BE2C (cell line): ENCODE measurements at regions not wholly inside any gene's neighbourhood (a gene's known extent, or its start where the extent isn't known, plus 50 kb on each side); places are given as distances from the start of the nearest gene placed in this dataset.

Source experiments
- DNase-seq: peaks from one replicate; pipeline ENCODE4 v3.0.0-alpha.2; 2020
- H3K27me3 ChIP-seq: fragments of 250-450 bp; sonication (Bioruptor Pico); 2 replicates; pipeline ENCODE4 v1.5.1; 2020; ENCODE audit warnings: mild to moderate bottlenecking
- H3K36me3 ChIP-seq: fragments of 250-450 bp; sonication (Bioruptor Pico); 2 replicates; pipeline ENCODE4 v1.5.1; 2020; ENCODE audit warnings: mild to moderate bottlenecking
- H3K4me1 ChIP-seq: fragments of 250-450 bp; sonication (Bioruptor Pico); 2 replicates; pipeline ENCODE4 v1.5.1; 2020
- H3K4me3 ChIP-seq: 2 replicates; pipeline ENCODE4 v1.5.1; 2011; ENCODE audit warnings: low read depth, low read length
- H3K9me3 ChIP-seq: fragments of 250-450 bp; sonication (Bioruptor Pico); 2 replicates; pipeline ENCODE4 v1.5.1; 2020
- TF ChIP-seq, protein P1 (sequence below): IDR thresholded peaks from 2 replicates; pipeline ENCODE4 v1.5.1; 2012; ENCODE audit warnings: mild to moderate bottlenecking, low read depth, low read length

DNA sequence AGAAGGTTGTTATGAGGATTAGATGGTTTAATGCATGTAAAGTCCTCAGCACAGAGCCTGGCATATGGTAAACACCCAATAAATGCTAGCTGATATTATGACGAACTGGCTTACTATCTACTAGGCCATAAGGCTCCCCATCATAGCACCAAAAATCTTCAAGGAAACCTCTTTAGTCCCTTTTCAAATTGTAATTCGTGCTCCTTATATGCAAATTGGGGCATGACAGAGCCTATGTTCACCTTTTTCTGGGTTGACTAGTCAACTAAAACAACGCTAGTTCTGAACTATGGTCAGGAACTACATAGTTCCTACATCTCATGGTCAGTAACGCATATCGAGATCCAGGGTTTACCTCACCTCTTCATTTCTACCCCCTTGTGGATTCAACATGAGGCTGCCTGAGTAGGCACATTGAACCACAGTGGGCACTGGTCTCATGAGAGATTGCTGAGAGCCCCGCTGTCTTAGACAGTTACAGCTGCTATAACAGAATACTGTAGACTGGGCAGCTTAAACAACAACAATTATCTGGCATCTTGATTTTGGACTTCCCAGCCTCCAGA lies 97.2 kb upstream of the TNFAIP3 start:
- DNase-seq, result no peak
- H3K4me1 ChIP-seq, result no peaks in the 10 kb centered on the region
- H3K9me3 ChIP-seq, result no peaks in the 10 kb centered on the region
- TF ChIP-seq, protein P1, sequence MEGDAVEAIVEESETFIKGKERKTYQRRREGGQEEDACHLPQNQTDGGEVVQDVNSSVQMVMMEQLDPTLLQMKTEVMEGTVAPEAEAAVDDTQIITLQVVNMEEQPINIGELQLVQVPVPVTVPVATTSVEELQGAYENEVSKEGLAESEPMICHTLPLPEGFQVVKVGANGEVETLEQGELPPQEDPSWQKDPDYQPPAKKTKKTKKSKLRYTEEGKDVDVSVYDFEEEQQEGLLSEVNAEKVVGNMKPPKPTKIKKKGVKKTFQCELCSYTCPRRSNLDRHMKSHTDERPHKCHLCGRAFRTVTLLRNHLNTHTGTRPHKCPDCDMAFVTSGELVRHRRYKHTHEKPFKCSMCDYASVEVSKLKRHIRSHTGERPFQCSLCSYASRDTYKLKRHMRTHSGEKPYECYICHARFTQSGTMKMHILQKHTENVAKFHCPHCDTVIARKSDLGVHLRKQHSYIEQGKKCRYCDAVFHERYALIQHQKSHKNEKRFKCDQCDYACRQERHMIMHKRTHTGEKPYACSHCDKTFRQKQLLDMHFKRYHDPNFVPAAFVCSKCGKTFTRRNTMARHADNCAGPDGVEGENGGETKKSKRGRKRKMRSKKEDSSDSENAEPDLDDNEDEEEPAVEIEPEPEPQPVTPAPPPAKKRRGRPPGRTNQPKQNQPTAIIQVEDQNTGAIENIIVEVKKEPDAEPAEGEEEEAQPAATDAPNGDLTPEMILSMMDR, result no peak
- no peaks in the 10 kb centered on the region for H3K27me3 ChIP-seq
- H3K4me3 ChIP-seq, result no peak overlapping the region
- no peaks in the 10 kb centered on the region for H3K36me3 ChIP-seq

- TF ChIP-seq, protein P1, result no peak
- H3K4me3 ChIP-seq, result no peak overlapping the region
- no peaks in the 10 kb centered on the region for H3K27me3 ChIP-seq
- no peaks in the 10 kb centered on the region for H3K9me3 ChIP-seq
- no peaks in the 10 kb centered on the region for H3K4me1 ChIP-seq
- no peaks in the 10 kb centered on the region for H3K36me3 ChIP-seq
- DNase-seq, result no peak
Measured at GRCh38 chr6:137772541-137773250, 94.4 kb upstream of the TNFAIP3 start.

GRCh38 chr6:137775227-137775626 lies 91.8 kb upstream of the TNFAIP3 start:
- Histone ChIP-seq H3K27me3 (no peaks in the 10 kb centered on the region), H3K4me1 (no peaks in the 10 kb centered on the region), H3K36me3 (no peaks in the 10 kb centered on the region), H3K9me3 (no peaks in the 10 kb centered on the region), H3K4me3 (no peak overlapping the region)
- DNase-seq, result no peak
- TF ChIP-seq, protein P1, result no peak

DNA sequence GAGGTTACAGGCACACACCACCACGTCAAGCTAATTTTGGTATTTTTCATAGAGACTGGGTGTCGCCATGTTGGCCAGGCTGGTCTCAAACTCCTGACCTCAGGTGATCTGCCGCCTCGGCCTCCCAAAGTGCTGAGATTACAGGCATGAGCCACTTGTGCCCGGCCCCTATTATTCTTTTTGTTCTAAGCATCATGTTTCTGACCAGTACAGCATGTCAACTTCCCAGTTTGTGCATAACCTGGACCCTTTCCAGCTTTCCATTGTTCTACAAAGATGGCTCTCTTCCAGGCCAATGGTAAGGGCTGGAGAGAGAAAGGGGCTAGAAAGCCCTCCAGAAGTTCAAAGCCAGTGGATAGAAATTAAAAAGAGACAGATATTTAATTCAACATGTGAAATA lies 91.3 kb upstream of the TNFAIP3 start:
- DNase-seq, result no peak
- no peaks in the 10 kb centered on the region for H3K27me3 ChIP-seq
- H3K36me3 ChIP-seq, result no peaks in the 10 kb centered on the region
- TF ChIP-seq, protein P1, result no peak
- H3K4me1 ChIP-seq, result no peaks in the 10 kb centered on the region
- H3K9me3 ChIP-seq, result no peaks in the 10 kb centered on the region
- H3K4me3 ChIP-seq, result no peak overlapping the region

GRCh38 chr6:137776256-137776655 lies 90.8 kb upstream of the TNFAIP3 start:
- Histone ChIP-seq H3K36me3 (no peaks in the 10 kb centered on the region), H3K9me3 (no peaks in the 10 kb centered on the region), H3K4me3 (no peak overlapping the region), H3K27me3 (no peaks in the 10 kb centered on the region), H3K4me1 (no peaks in the 10 kb centered on the region)
- TF ChIP-seq, protein P1, result no peak
- DNase-seq, result no peak
